Astrocyte (in vitro differentiated cells and primary cell): ENCODE measurements at regions not wholly inside any gene's neighbourhood (a gene's known extent, or its start where the extent isn't known, plus 50 kb on each side); places are given as distances from the start of the nearest gene placed in this dataset.

Experiments used
- DNase-seq: peaks from one replicate; pipeline ENCODE4 v3.0.0-alpha.2; 2010; ENCODE audit warnings: low read depth
- FAIRE-seq: peaks from 2 replicates; lab custom pipeline; 2011; peaks lifted over from hg19 to GRCh38; lab: Jason Lieb, UNC
- H2AFZ ChIP-seq: 2 replicates; pipeline ENCODE4 v1.6.0; 2012; ENCODE audit warnings: low read depth, low read length, inconsistent platforms
- H3K27ac ChIP-seq: 2 replicates; pipeline ENCODE4 v1.5.1; 2011; ENCODE audit warnings: low read depth, low read length, inconsistent platforms
- H3K27me3 ChIP-seq: 2 replicates; pipeline ENCODE4 v1.6.0; 2011; ENCODE audit warnings: low read length, inconsistent platforms; ENCODE audit not compliant: insufficient read depth
- H3K36me3 ChIP-seq: 2 replicates; pipeline ENCODE4 v1.5.1; 2011; ENCODE audit warnings: low read length, inconsistent platforms; ENCODE audit not compliant: insufficient read depth
- H3K4me1 ChIP-seq: 2 replicates; pipeline ENCODE4 v1.5.1; 2011; ENCODE audit warnings: low read length, inconsistent platforms; ENCODE audit not compliant: insufficient read depth
- H3K4me2 ChIP-seq: 2 replicates; pipeline ENCODE4 v1.6.0; 2012; ENCODE audit warnings: low read length, inconsistent platforms
- H3K4me3 ChIP-seq: 2 replicates; pipeline ENCODE4 v1.5.1; 2011; ENCODE audit warnings: low read depth, mild to moderate bottlenecking, low read length, inconsistent platforms; ENCODE audit not compliant: insufficient read depth
- H3K79me2 ChIP-seq: 2 replicates; pipeline ENCODE4 v1.6.0; 2012; ENCODE audit warnings: mild to moderate bottlenecking, low read length, inconsistent platforms; ENCODE audit not compliant: insufficient read depth
- H3K9ac ChIP-seq: 2 replicates; pipeline ENCODE4 v1.6.0; 2012; ENCODE audit warnings: mild to moderate bottlenecking, low read length, inconsistent platforms
- H3K9me3 ChIP-seq: 2 replicates; pipeline ENCODE4 v1.5.1; 2012; ENCODE audit warnings: low read depth, mild to moderate bottlenecking, low read length, inconsistent platforms; ENCODE audit not compliant: insufficient read depth
- H4K20me1 ChIP-seq: 2 replicates; pipeline ENCODE4 v1.6.0; 2012; ENCODE audit warnings: low read length, inconsistent platforms; ENCODE audit not compliant: insufficient read depth
- H3K27ac Mint-ChIP-seq: one replicate; pipeline ENCODE4 v1.8.0; 2021; ENCODE audit warnings: mild to moderate bottlenecking, mixed read lengths; ENCODE audit not compliant: unreplicated experiment
- H3K27me3 Mint-ChIP-seq: one replicate; pipeline ENCODE4 v1.8.0; 2021; ENCODE audit warnings: low read depth, mixed read lengths; ENCODE audit not compliant: unreplicated experiment
- H3K36me3 Mint-ChIP-seq: one replicate; pipeline ENCODE4 v1.8.0; 2021; ENCODE audit warnings: low read depth, mixed read lengths; ENCODE audit not compliant: unreplicated experiment
- H3K4me1 Mint-ChIP-seq: one replicate; pipeline ENCODE4 v1.8.0; 2021; ENCODE audit warnings: low read depth, mixed read lengths; ENCODE audit not compliant: unreplicated experiment
- H3K4me3 Mint-ChIP-seq: one replicate; pipeline ENCODE4 v1.8.0; 2021; ENCODE audit warnings: mild to moderate bottlenecking, moderate library complexity, mixed read lengths; ENCODE audit not compliant: unreplicated experiment
- H3K9me3 Mint-ChIP-seq: one replicate; pipeline ENCODE4 v1.8.0; 2021; ENCODE audit warnings: mild to moderate bottlenecking, mixed read lengths; ENCODE audit not compliant: unreplicated experiment
- CTCF ChIP-seq: IDR thresholded peaks from 2 replicates; pipeline ENCODE4 v1.5.1; 2011; ENCODE audit warnings: low read depth, mild to moderate bottlenecking, inconsistent platforms, low read length, moderate library complexity; ENCODE audit not compliant: insufficient read depth
- EZH2 ChIP-seq: IDR thresholded peaks from 2 replicates; pipeline ENCODE4 v1.6.1; 2012; ENCODE audit warnings: mild to moderate bottlenecking, low read length, inconsistent platforms; ENCODE audit not compliant: insufficient read depth

GRCh38 chr16:27722892-27723450 is 173.0 kb downstream of the KATNIP start:
- Mint-ChIP-seq H3K27me3 (no peaks in the 10 kb centered on the region), H3K4me1 (peaks cover 15% of the 10 kb centered on the region), H3K36me3 (peaks cover 43% of the 10 kb centered on the region), H3K9me3 (no peaks in the 10 kb centered on the region), H3K27ac (no peak overlapping the region), H3K4me3 (no peak overlapping the region)
- H3K4me1 ChIP-seq: peaks cover 5% of the 10 kb centered on the region
- no peak overlapping the region for H3K4me2 ChIP-seq
- no peak overlapping the region for H3K27ac ChIP-seq
- H4K20me1 ChIP-seq: no peaks in the 10 kb centered on the region
- TF ChIP-seq CTCF (no peak), EZH2 (no peak)
- no peak overlapping the region for H3K4me3 ChIP-seq
- no peak for FAIRE-seq
- H2AFZ ChIP-seq: no peak overlapping the region
- H3K79me2 ChIP-seq: no peaks in the 10 kb centered on the region
- no peaks in the 10 kb centered on the region for H3K9me3 ChIP-seq
- no peak overlapping the region for H3K9ac ChIP-seq
- H3K36me3 ChIP-seq: no peaks in the 10 kb centered on the region
- DNase-seq: no peak
- no peaks in the 10 kb centered on the region for H3K27me3 ChIP-seq

DNA sequence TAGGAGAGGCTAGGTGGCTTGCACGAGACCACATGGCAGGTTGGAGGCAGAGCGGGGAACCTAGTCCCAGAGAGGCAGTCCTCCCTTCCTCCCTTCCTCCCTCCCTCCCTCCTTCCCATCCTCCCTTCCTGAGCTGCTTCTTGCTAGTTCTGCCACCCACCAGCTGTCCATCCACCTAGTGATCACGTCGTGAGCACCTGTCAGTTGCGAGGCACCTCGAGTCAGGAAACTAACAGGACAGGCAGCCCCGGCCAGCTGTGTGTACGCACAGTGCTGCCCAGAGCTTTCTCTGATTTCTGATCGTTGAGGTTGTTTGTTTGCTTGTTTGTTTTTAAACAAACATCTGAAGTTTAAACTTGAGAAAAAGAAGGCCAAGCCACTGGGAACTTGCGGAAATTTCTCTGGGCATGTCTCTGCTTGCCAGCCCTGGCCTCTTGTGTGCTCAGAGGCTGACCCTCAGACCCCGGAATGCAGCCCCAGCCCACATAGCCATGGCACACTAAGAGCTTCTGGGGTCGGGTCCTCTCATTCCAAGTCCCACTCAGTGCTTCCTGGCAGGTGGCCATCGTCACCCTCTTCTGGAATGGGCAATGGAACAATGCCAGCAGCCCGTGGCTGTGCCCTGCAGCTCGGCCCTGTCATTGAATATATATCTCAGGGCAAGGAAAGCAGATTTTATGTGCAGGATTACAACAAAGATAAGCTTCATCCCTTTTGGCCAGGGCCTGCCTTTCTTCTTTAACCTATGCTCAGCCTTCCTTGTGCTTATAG is 174.0 kb downstream of the KATNIP start:
- no peak overlapping the region for H3K4me3 Mint-ChIP-seq
- H3K36me3 Mint-ChIP-seq: peaks cover 45% of the 10 kb centered on the region
- no peaks in the 10 kb centered on the region for H3K9me3 ChIP-seq
- peaks cover 9% of the 10 kb centered on the region for H3K4me1 ChIP-seq
- no peak overlapping the region for H2AFZ ChIP-seq
- H3K9ac ChIP-seq: no peak overlapping the region
- H3K4me3 ChIP-seq: no peak overlapping the region
- TF ChIP-seq CTCF: no peak
- no peak for TF ChIP-seq EZH2
- H3K79me2 ChIP-seq: no peaks in the 10 kb centered on the region
- no peaks in the 10 kb centered on the region for H3K27me3 ChIP-seq
- H3K27me3 Mint-ChIP-seq: no peaks in the 10 kb centered on the region
- H3K4me1 Mint-ChIP-seq: peaks cover 15% of the 10 kb centered on the region
- no peak overlapping the region for H3K4me2 ChIP-seq
- no peaks in the 10 kb centered on the region for H3K36me3 ChIP-seq
- no peak for FAIRE-seq
- no peak overlapping the region for H3K27ac ChIP-seq
- H3K9me3 Mint-ChIP-seq: no peaks in the 10 kb centered on the region
- H4K20me1 ChIP-seq: no peaks in the 10 kb centered on the region
- DNase-seq: no peak
- H3K27ac Mint-ChIP-seq: peak overlapping the region; percentile 69
